IPS DF 6.9 (cell line): ENCODE measurements at regions not wholly inside any gene's neighbourhood (a gene's known extent, or its start where the extent isn't known, plus 50 kb on each side); places are given as distances from the start of the nearest gene placed in this dataset.

Experiments
- DNase-seq: peaks from one replicate; pipeline ENCODE4 v3.0.0-alpha.2; 2013; ENCODE audit warnings: low read depth, low spot score
- H3K27ac ChIP-seq: one replicate; pipeline ENCODE4 v1.5.1; 2013; ENCODE audit warnings: low read length, control low read depth
- H3K27me3 ChIP-seq: 2 replicates; pipeline ENCODE4 v1.6.1; 2013; ENCODE audit warnings: mild to moderate bottlenecking, low read length; ENCODE audit not compliant: control insufficient read depth, insufficient read depth
- H3K36me3 ChIP-seq: 2 replicates; pipeline ENCODE4 v1.6.1; 2013; ENCODE audit warnings: low read length; ENCODE audit not compliant: control insufficient read depth, insufficient read depth
- H3K4me1 ChIP-seq: 2 replicates; pipeline ENCODE4 v1.6.1; 2013; ENCODE audit warnings: low read length; ENCODE audit not compliant: control insufficient read depth, insufficient read depth
- H3K4me3 ChIP-seq: 2 replicates; pipeline ENCODE4 v1.5.1; 2013; ENCODE audit warnings: mild to moderate bottlenecking, low read length
- H3K9me3 ChIP-seq: 2 replicates; pipeline ENCODE4 v1.6.1; 2013; ENCODE audit warnings: low read length, inconsistent platforms; ENCODE audit not compliant: control insufficient read depth, insufficient read depth
- WGBS: extraction: QIAGEN DNeasy Blood & Tissue Kit; methylation state at CpG from one replicate; pipeline ENCODE4 v1.1.7; 2013; ENCODE audit warnings: mixed read lengths, missing lambda C conversion rate; ENCODE audit not compliant: insufficient read length, insufficient coverage; 5-methylcytosine and 5-hydroxymethylcytosine counted together

DNA sequence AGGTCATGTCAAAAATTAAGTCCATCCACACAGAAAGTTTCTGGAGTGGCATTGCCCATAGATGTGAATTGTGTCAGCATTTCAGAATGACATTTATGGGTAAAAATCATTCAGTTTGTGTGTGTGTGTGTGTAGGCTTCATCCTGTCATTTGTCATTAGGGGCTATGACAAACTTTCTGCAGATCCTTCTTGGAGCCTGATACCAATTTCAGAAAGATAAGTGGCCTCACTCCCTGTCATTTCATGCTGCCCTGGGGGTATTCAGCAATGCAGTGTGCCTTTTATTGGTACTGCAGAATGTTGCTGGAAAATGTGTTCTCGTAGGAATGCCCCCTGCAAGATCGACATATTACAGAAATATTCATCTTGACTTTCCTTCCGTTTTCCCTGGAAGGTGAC, 659.7 kb downstream of the NLGN4X start:
- no peak overlapping the region for H3K4me3 ChIP-seq
- no peak for DNase-seq
- no CpG with 5 or more reads among the region's 3 CpGs for WGBS
- H3K36me3 ChIP-seq = no peaks in the 10 kb centered on the region
- H3K4me1 ChIP-seq = no peaks in the 10 kb centered on the region
- no peak overlapping the region for H3K27ac ChIP-seq
- H3K27me3 ChIP-seq = no peaks in the 10 kb centered on the region
- no peaks in the 10 kb centered on the region for H3K9me3 ChIP-seq

DNA sequence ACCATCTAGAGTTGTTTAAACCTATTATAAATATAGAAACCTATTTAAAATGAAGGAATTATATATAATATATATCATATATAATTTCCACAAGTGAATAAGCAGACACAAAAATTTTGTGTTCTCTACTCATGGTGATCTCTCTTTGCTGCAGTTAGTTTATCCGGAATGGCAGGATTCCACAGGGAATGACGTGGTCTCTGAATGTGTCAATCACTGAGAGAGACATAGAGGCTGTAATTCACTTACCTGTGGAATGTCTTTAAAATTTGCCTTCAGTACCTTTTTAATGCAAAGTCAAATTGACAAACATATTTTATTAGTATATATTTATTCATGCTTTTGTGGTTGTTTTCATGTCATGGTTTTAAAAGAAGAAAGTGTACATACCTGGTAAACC, 669.3 kb downstream of the NLGN4X start:
- Histone ChIP-seq H3K9me3 (no peaks in the 10 kb centered on the region), H3K4me3 (no peak overlapping the region), H3K27me3 (no peaks in the 10 kb centered on the region), H3K4me1 (no peaks in the 10 kb centered on the region), H3K36me3 (no peaks in the 10 kb centered on the region), H3K27ac (no peak overlapping the region)
- no CpG with 5 or more reads among the region's 2 CpGs for WGBS
- no peak for DNase-seq

DNA sequence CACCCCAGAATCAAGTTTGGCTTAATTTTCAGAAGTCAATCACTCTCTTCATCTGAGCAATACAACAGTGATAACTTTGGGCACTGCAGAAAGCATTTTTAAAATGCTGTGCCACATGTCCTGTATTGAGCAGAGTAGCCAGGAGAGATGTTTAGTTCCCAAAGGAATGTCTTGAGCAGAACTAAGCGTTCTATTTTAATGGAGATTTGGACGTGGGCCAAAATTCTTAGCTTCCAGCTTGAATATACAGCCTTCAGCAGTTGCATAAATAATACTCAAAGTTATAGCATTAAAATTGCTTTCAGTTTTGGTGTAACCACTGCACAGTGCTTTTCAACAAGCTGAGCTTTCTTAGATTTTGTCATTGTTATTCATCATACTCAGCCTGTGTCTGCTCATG, 679.2 kb downstream of the NLGN4X start:
- no CpG with 5 or more reads among the region's 2 CpGs for WGBS
- Histone ChIP-seq H3K4me3 (no peak overlapping the region), H3K4me1 (no peaks in the 10 kb centered on the region), H3K36me3 (no peaks in the 10 kb centered on the region), H3K27ac (no peak overlapping the region), H3K9me3 (no peaks in the 10 kb centered on the region), H3K27me3 (no peaks in the 10 kb centered on the region)
- no peak for DNase-seq

DNA sequence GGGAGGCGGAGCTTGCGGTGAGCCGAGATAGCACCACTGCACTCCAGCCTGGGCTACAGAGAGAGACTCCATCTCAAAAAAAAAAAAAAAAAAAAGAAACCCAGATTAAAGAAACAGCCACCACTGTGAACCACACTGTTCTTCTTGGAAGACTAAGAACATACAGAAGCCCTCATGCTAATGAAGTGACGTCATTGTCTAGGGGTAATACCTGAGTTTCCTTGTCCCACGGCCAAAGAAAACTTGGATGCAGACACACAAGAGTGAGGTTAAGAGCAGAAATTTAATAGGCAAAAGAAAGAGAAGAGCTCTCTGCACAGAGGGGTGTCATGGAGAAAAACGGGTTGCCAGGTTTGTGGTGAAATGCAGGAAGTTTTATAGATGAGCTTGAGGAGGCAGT, 691.6 kb downstream of the NLGN4X start:
- no CpG with 5 or more reads among the region's 6 CpGs for WGBS
- Histone ChIP-seq H3K4me1 (no peaks in the 10 kb centered on the region), H3K27ac (no peak overlapping the region), H3K9me3 (no peaks in the 10 kb centered on the region), H3K27me3 (no peaks in the 10 kb centered on the region), H3K36me3 (no peaks in the 10 kb centered on the region), H3K4me3 (no peak overlapping the region)
- no peak for DNase-seq

DNA sequence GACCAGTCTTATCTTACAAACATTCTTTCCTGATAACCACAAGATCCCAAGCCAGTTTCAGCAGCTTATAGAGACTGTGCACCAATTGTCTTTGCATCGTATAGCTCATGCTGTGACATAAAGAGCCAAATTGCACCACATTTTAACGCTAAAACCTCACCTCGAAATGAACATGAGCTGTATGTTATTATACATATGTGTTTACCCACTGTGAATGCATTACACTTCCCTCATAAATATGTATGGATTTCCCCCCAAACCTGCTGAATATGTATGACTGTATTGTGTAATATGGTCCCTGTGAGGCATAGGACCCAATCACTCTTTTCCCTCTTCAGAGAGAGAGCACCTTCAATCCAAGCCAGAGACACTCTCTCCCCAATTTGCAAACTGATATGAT, 692.4 kb downstream of the NLGN4X start:
- Histone ChIP-seq H3K27me3 (no peaks in the 10 kb centered on the region), H3K27ac (no peak overlapping the region), H3K36me3 (no peaks in the 10 kb centered on the region), H3K4me1 (no peaks in the 10 kb centered on the region), H3K4me3 (no peak overlapping the region), H3K9me3 (no peaks in the 10 kb centered on the region)
- no CpG with 5 or more reads among the region's 3 CpGs for WGBS
- DNase-seq = no peak

DNA sequence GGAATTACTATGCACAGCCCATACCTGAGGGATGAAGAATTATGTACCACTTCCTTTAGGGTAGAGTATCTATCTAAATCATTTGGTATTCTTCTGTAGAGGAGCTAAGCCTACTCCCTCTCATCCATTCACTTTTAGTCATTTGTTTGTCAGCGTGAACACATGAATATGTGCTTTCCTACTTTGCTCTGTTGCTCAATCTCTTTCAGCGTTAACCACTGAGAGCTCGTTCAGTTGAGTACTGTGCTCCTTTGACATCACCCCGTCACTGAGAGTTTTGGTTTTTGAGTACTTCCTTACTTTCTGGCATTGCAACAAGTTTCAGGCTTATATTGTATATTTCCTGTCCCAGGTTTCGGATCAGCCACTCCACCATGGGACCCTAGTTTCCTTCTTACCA, 700.6 kb downstream of the NLGN4X start:
- DNase-seq = no peak
- H3K9me3 ChIP-seq = no peaks in the 10 kb centered on the region
- H3K4me3 ChIP-seq = no peak overlapping the region
- no peaks in the 10 kb centered on the region for H3K36me3 ChIP-seq
- H3K4me1 ChIP-seq = no peaks in the 10 kb centered on the region
- H3K27me3 ChIP-seq = no peaks in the 10 kb centered on the region
- no CpG with 5 or more reads among the region's 5 CpGs for WGBS
- H3K27ac ChIP-seq = no peak overlapping the region

DNA sequence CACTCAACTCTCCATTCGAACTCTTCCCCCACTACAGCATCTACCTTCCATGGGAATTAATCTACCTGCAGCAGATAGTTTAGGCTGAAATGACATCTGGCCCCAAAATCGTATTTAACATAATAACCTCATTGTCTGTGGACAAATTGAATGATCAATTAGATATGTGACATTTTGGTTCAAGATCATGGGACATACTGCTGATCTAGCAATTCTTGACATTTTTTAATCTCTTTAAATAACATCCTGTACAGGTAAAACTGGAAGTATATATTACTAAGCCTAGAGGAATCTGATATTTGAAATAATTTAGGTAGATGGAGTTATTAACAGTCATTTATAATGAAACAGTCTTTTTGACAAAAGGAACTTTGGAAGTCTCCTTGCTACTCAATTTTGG, 702.5 kb downstream of the NLGN4X start:
- Histone ChIP-seq H3K4me3 (no peak overlapping the region), H3K36me3 (no peaks in the 10 kb centered on the region), H3K27me3 (no peaks in the 10 kb centered on the region), H3K27ac (no peak overlapping the region), H3K9me3 (no peaks in the 10 kb centered on the region), H3K4me1 (no peaks in the 10 kb centered on the region)
- no peak for DNase-seq
- no CpG with 5 or more reads among the region's 2 CpGs for WGBS

DNA sequence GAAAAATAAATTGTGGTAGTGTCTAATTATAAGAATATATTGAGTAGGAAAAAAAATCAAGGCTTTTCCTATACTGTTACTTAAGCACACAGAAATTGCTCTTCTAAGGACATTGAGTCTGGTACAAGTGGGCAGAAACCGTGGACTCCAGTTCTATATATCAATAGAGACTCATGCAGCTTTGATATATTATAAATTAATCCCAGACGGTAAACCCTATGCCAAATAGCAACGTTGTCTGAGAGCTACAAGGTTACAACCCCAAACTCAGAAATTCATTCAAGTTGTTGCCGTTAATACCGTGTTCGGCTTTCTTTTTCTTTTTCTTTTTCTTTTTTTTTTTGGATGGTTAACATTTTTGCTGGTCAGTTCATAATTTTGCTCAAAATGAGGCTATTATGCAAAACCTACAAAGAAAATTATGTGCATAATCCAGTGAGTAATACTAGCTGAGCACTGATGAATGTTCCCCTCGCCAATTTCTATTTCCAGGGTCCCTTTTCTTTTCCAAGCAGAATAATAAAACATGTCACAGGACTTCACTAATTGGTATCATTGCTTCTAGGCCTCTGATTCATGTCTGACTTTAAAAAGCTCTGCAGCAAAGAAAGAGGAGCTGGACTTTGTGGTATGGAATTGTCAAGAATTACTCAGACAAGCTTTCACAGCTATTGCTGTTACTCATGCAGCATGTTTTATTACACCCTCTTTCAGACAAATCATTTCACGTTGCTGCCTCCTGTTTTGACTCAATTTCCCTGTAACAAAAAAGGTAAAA, 737.7 kb downstream of the NLGN4X start:
- H3K36me3 ChIP-seq = no peaks in the 10 kb centered on the region
- no peak overlapping the region for H3K4me3 ChIP-seq
- no peak for DNase-seq
- H3K9me3 ChIP-seq = no peaks in the 10 kb centered on the region
- H3K4me1 ChIP-seq = no peaks in the 10 kb centered on the region
- WGBS = no CpG with 5 or more reads among the region's 8 CpGs
- H3K27ac ChIP-seq = no peak overlapping the region
- H3K27me3 ChIP-seq = no peaks in the 10 kb centered on the region

DNA sequence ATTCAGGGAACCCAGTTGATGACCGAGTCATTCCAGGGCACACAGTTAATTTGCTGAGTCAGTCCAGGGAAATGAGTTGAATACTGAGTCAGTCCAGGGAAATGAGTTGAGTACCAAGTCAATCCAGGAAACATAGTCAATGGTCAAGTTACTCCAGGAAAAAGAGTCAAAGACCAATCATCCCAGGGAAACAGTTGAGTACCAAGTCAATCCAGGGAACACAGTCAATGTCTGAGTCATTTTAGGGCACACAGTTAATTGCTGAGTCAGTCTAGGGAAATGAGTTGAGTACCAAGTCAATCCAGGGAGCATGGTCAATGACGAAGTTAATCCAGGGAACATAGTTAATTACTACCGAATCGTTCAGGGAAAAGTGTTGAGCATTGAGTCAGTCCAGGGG, 754.4 kb downstream of the NLGN4X start:
- Histone ChIP-seq H3K27ac (no peak overlapping the region), H3K36me3 (no peaks in the 10 kb centered on the region), H3K4me3 (no peak overlapping the region), H3K9me3 (no peaks in the 10 kb centered on the region), H3K27me3 (no peaks in the 10 kb centered on the region), H3K4me1 (no peaks in the 10 kb centered on the region)
- no CpG with 5 or more reads among the region's 4 CpGs for WGBS
- no peak for DNase-seq

DNA sequence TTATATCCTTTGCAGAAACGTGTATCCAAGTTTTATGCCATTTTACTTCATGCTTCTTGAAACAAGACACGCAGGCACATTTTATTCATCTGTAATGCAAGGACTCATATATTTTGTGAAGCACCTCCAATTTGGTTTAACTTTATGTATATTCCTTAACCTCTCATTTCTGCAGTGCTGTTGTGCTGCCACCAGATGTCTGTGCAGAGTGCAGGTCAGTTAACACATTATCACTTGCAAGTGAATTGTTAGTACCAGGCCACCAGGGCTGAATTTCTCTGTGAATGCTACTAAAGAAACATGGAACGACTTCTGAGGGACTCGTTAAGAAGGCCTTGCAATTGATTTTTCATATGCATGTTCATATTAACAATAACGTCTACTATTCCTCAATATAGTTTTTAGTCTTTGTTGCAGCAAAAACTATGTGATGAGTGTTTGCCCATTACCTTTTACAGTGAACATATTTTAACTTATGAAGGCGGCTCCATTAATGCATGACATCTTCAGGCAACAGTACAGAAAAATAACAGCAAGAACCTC, 770.3 kb downstream of the NLGN4X start:
- WGBS = no CpG with 5 or more reads among the region's 6 CpGs
- no peaks in the 10 kb centered on the region for H3K9me3 ChIP-seq
- no peak overlapping the region for H3K27ac ChIP-seq
- no peaks in the 10 kb centered on the region for H3K27me3 ChIP-seq
- no peaks in the 10 kb centered on the region for H3K4me1 ChIP-seq
- H3K4me3 ChIP-seq = no peak overlapping the region
- H3K36me3 ChIP-seq = no peaks in the 10 kb centered on the region
- no peak for DNase-seq

DNA sequence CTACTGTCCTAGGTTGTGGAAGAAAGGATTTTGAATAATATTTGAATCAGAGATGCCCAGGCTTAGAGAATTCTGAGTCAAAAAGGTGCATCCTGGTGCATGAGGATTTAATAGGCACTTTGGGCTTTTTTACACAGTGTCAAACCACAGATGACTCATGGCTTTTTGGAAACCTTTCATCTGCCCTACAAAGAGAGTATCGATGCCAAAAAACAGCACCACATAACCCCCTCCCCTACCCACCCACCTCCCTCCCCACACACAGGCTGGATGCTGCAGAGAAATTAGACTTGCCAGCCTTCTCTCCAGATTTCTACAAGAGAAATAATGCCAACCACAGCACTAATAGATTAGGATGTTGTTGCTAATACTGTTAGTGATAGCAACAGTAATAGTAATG, 779.3 kb downstream of the NLGN4X start:
- Histone ChIP-seq H3K27ac (no peak overlapping the region), H3K36me3 (no peaks in the 10 kb centered on the region), H3K9me3 (no peaks in the 10 kb centered on the region), H3K27me3 (no peaks in the 10 kb centered on the region), H3K4me1 (no peaks in the 10 kb centered on the region), H3K4me3 (no peak overlapping the region)
- DNase-seq = no peak
- WGBS = no CpG with 5 or more reads among the region's 1 CpG
